ENCODE measurements at regions not wholly inside any gene's neighbourhood (a gene's known extent, or its start where the extent isn't known, plus 50 kb on each side); places are given as distances from the start of the nearest gene placed in this dataset.

DNA sequence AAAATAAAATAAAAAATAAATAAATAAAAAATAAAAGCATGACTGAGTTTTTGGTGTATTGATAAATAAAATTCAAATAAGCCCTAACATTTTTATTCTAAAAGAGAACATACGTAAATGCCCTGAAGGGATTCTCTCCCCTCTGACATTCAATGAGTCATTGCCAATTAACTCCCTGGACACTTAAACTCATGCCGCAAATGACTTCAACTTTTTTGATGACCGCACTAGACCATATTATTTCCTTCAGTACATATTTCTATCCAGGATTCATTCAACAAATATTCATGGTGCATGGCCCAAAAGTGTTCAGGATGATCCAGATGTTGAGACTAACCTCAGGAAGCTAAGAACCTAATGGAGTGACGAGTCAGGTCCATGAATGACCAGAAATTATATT lies 195.9 kb upstream of the LRRN1 start:
- TF ChIP-seq, protein P1, sequence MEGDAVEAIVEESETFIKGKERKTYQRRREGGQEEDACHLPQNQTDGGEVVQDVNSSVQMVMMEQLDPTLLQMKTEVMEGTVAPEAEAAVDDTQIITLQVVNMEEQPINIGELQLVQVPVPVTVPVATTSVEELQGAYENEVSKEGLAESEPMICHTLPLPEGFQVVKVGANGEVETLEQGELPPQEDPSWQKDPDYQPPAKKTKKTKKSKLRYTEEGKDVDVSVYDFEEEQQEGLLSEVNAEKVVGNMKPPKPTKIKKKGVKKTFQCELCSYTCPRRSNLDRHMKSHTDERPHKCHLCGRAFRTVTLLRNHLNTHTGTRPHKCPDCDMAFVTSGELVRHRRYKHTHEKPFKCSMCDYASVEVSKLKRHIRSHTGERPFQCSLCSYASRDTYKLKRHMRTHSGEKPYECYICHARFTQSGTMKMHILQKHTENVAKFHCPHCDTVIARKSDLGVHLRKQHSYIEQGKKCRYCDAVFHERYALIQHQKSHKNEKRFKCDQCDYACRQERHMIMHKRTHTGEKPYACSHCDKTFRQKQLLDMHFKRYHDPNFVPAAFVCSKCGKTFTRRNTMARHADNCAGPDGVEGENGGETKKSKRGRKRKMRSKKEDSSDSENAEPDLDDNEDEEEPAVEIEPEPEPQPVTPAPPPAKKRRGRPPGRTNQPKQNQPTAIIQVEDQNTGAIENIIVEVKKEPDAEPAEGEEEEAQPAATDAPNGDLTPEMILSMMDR (IDR thresholded peaks at IDR 0.05; ENCODE audit: insufficient read depth, low read depth, low read length) = no peak
- TF ChIP-seq EZH2 (IDR thresholded peaks at IDR 0.05; ENCODE audit: insufficient read depth, low read length) = no peak
